Brain microvascular endothelial cell (primary cell): ENCODE measurements at regions not wholly inside any gene's neighbourhood (a gene's known extent, or its start where the extent isn't known, plus 50 kb on each side); places are given as distances from the start of the nearest gene placed in this dataset.

Experiments
- DNase-seq: peaks from one replicate; pipeline ENCODE4 v3.0.0-alpha.2; 2020
- H3K27ac ChIP-seq: fragments of 250-450 bp; sonication (Bioruptor Pico); 2 replicates; pipeline ENCODE4 v1.5.1; 2020; ENCODE audit warnings: mild to moderate bottlenecking, moderate library complexity
- H3K27me3 ChIP-seq: fragments of 250-450 bp; sonication (Bioruptor Pico); replicated peaks from 2 replicates; pipeline ENCODE4 v1.5.1; 2020; ENCODE audit warnings: mild to moderate bottlenecking
- H3K36me3 ChIP-seq: fragments of 250-450 bp; sonication (Bioruptor Pico); replicated peaks from 2 replicates; pipeline ENCODE4 v1.5.1; 2020; ENCODE audit warnings: mild to moderate bottlenecking
- H3K4me3 ChIP-seq: 2 replicates; pipeline ENCODE4 v1.5.1; 2011; ENCODE audit warnings: low read depth, mild to moderate bottlenecking, control low read depth, low read length, moderate library complexity
- CTCF ChIP-seq: IDR thresholded peaks from 2 replicates; pipeline ENCODE4 v1.5.1; 2011; ENCODE audit warnings: low read depth, mild to moderate bottlenecking, moderate library complexity, low read length, control low read depth, inconsistent platforms; ENCODE audit errors: missing control alignments
- in situ Hi-C: cut with HindIII; loops from 2 replicates; pipeline ENCODE4 v1.10.0; 2017; ENCODE audit warnings: low sequenced_read_pairs, low pct_ligation_motif_present

- no peak for TF ChIP-seq CTCF
- in situ Hi-C loops: no loop called here
- H3K4me3 ChIP-seq: no peak overlapping the region
Observed at GRCh38 chr9:117535434-117535833, 120.6 kb upstream of the ASTN2 start.

GRCh38 chr9:117528225-117528624 lies 113.4 kb upstream of the ASTN2 start:
- in situ Hi-C loops: no loop called here
- Histone ChIP-seq H3K36me3 (no peaks in the 10 kb centered on the region), H3K27me3 (no peaks in the 10 kb centered on the region), H3K4me3 (no peak overlapping the region), H3K27ac (no peak overlapping the region)
- no peak for TF ChIP-seq CTCF
- DNase-seq: no peak

More at GRCh38 chr9:117535434-117535833, 120.6 kb upstream of the ASTN2 start:
- no peaks in the 10 kb centered on the region for H3K36me3 ChIP-seq
- no peak overlapping the region for H3K27ac ChIP-seq
- no peaks in the 10 kb centered on the region for H3K27me3 ChIP-seq
- DNase-seq: no peak

GRCh38 chr9:117526674-117527073 lies 111.8 kb upstream of the ASTN2 start:
- in situ Hi-C loops: no loop called here
- no peak for DNase-seq
- Histone ChIP-seq H3K36me3 (no peaks in the 10 kb centered on the region), H3K27ac (no peak overlapping the region), H3K4me3 (no peak overlapping the region), H3K27me3 (no peaks in the 10 kb centered on the region)
- TF ChIP-seq CTCF: no peak

GRCh38 chr9:117523531-117524153 lies 108.8 kb upstream of the ASTN2 start:
- H3K4me3 ChIP-seq: no peak overlapping the region
- no peak for DNase-seq
- no peak for TF ChIP-seq CTCF
- H3K27me3 ChIP-seq: no peaks in the 10 kb centered on the region
- in situ Hi-C loops: no loop called here
- no peak overlapping the region for H3K27ac ChIP-seq
- no peaks in the 10 kb centered on the region for H3K36me3 ChIP-seq

- no peak for TF ChIP-seq CTCF
- in situ Hi-C loops: no loop called here
Observed at GRCh38 chr9:117521293-117521692, 106.4 kb upstream of the ASTN2 start.

More at GRCh38 chr9:117521293-117521692, 106.4 kb upstream of the ASTN2 start:
- H3K27ac ChIP-seq: no peak overlapping the region
- no peak overlapping the region for H3K4me3 ChIP-seq
- no peaks in the 10 kb centered on the region for H3K27me3 ChIP-seq
- no peak for DNase-seq
- H3K36me3 ChIP-seq: no peaks in the 10 kb centered on the region
